ENCODE measurements at regions not wholly inside any gene's neighbourhood (a gene's known extent, or its start where the extent isn't known, plus 50 kb on each side); places are given as distances from the start of the nearest gene placed in this dataset.

DNA sequence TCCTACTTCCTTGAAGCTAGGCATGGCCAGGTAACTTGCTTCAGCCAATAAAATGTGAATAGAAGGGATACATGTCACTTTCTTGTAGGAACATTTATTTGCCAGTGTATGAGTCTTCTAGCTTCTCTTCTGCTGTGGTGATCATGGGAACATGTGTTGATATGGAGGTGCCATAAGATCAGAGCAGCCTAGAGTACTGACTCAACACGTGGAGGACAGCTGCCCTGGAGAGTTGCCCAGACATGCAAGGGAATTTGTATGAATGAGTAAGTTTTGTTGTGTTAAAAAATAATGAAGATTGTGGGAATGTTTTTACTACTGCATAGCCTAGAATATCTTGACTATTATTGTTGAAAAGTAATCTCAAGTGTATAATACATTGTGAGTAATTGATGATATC is 502.3 kb downstream of the NUF2 start:
- DNase-seq, result no peak

DNA sequence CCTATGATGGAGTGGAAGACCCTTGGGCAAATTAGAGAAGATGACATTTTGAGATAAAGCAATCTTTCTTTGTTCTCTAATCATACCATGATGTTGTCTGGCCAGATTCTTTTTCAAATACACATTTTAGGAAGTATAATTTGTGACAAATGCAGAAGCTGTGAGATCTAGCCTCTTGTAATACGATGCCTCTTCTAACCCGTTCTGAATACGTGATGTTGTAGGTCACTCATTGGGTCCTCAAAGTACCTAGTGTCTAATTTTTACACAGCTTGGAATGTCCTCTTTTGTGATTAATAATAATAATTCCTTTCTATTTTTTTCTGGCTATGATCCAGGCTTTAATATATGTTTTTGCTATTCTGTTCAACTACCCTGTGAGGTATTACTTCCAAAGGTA is 502.7 kb downstream of the NUF2 start:
- no peak for DNase-seq

DNA sequence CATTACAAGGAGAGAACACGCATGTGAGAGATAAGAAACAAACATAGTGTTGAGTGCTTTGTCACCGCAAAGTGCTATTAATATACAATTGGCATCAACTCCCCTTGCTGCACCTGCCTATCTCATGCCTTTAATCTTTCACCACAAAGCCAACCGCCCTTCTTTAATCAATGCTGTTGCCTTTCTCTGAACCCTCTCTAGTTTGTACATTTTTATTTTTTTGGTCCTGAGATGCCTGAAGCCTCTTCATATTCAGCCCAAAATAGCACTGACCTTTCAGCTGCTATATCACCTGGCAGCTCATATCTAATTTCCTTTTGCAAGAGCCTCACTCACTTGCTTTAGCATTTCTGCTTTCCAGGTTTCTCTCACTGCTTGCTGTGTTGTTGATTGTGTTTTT is 504.7 kb downstream of the NUF2 start:
- DNase-seq, result no peak

DNA sequence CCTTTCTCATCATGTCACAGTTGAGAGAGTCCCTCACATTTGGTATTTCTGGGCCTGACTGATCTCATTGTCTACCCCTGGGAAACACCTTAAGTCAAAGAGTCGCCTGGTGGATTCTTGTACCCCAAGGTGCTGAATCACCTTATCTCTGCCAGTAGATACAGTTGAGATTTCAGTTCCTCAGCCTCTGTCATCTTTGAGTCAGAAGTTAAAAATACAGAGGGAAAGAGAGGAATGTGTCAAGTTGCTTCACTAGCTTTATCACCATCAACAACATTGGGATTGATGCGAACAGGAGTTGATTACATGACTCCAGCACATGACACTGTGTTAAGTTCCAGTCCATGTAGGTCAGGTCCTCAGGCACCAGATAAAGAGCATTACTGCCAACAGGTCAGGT is 513.0 kb downstream of the NUF2 start:
- no peak for DNase-seq

DNA sequence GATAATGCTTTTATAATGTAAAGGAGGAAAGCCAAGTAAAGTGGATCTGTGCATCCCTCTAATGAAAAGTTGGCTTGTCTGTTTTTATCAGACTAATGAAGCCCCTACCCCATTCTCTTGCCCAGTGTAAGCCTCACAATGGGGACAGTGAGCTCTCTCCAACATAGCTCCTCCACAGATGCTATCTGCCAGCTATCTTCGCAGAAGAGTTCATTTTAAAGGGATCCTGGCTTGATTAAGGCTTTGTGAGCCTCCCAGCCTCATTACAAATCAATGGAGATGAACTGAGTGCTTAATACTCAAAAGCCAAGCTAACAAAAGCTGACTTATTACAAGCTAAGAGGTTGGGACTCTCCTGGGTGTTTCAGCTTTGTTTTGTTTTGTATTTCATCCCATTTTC is 514.7 kb downstream of the NUF2 start:
- DNase-seq, result no peak

DNA sequence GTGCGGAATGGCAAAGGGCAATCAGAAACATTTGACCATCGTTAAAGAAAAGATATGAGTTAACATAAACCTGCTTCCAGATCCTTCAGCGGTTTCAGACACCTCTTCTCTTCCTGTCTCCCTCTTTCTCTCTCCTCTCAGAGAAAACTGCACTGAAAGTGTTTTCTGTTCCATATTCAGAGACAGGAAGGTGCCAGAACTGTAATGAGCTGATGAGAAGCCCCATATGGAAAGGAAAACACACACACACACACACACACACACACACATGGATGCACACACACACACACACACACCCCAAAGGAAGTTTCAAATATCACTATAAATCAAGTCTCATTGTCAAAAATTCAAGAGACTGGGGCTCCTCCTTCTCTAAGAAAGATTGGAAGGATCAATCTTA is 515.5 kb downstream of the NUF2 start:
- no peak for DNase-seq

DNA sequence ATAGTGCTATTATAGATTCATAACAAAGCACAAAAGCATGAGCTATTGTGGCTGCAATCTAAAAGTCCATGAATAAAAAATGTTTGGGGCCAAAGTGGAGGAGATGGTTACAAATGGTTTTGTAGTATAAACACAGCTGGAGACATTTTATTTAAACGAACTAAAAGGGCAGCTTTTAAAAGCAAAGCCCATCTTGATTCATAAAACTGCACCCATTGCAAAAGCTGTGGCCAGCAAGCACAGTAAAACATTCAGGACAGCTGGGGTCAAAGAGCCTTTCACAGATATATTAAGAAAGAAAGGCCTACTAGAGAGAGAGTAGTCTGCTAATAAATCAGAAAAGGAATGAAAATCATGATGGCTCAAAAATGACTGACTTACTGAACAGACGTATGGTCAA is 520.8 kb downstream of the NUF2 start:
- DNase-seq, result no peak

DNA sequence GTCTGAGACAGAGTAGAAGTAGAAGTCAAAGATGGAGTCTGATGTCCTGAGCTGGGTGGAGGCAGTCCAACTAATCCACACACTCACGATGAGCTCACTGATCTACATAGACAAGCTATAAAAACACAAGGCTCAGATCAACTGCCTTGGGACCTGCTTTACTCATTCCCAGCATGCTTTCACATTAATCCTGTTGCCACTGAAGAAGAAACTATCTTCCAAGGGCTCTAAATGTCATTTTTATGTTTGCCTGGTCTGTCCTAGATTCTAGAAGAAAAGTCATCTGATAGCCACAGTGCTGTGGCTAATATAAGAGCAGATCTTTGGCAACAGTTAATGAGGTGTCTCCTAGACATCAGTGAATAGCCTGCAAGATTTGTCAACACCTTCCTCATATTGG is 522.7 kb downstream of the NUF2 start:
- no peak for DNase-seq

DNA sequence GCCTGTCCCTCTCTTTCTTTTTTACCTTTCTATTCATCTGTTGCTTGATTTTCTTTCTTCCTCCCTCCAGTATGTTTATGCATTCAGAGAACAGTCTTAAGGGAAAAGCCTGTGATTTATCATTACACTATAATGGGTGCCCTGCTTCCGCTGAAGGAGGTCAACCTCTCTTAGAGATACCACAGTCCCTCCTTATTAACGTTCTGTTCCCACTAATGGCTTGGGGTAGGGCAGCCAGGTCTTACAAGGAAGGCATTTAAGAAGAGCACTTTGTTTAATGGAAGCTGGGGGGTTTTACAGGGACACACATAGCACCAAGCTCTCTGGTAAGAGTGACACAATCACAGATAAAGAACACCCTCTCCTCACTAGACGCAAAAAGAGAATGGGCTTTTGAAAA is 523.5 kb downstream of the NUF2 start:
- no peak for DNase-seq

DNA sequence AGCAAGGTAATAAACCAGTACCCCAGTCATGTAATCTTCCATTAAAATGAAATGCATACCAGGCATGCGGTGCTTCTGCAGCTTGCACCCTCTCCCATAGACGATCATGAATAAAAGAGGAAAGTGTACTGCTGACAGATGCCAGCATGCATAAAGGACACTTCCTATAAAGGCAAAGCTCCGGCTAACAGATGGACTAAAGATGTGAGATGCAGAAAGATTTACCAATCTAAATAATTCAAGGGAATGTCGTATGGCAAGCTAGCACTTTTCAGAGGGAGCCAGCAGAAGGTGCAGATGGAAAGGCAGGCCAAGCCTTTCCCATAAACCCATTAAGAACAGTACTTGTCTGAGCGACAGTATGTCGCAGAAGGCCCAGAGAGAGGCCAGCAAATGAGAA is 542.0 kb downstream of the NUF2 start:
- DNase-seq, result no peak

DNA sequence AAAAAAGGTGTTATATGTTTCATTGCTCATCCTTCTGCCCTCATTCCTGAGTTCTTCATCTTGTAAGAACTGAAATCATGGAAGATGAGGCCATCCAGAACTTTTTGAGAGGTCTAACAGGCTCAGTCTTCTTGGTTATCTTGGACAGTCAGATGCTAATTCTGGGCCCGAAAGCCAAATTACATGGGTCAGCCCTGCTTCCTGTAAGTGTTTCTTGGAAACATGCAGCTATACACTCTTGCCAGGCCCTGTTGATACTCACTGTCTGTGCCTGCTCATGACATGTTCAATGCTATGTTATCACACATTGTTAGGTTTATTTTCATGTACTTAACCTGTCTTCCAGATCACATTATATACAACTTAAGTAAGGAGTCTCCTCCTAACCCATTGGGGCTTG is 542.5 kb downstream of the NUF2 start:
- DNase-seq, result no peak

DNA sequence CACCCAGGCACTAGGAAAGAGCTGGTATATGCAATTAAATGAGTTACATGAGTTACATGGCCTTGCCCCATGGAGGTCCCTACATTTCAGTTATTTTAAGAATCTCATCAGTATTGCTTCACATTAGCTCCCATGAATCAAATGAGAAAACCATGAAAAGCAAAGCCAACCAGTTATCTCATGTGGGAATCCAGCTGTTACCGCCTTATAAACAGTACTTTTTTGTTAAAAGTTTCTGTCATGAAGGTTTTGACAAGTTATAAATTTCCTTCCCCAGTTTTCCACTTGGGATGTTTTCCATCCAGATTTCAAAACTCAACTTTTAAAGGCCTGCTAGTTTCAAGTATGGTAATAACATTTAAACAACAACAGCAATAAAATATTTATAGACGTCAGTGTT is 544.8 kb downstream of the NUF2 start:
- no peak for DNase-seq

DNA sequence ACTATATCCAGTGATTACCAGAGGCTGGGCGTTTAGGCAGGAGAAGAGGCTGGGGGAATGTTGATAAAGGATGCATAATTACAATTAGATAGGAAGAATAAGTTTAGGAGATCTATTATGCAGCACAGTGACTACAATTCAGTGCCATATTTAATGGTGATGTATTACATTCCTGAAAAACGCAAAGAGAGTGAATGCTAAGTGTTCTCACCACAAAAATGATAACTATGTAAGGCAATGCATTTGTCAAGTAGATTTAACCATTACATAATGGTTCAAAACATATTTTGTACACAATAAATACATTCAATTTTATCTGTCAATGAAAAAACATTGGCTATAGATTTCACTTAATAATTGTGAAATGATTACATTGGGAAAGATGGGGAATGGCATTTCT is 548.9 kb downstream of the NUF2 start:
- DNase-seq, result no peak

DNA sequence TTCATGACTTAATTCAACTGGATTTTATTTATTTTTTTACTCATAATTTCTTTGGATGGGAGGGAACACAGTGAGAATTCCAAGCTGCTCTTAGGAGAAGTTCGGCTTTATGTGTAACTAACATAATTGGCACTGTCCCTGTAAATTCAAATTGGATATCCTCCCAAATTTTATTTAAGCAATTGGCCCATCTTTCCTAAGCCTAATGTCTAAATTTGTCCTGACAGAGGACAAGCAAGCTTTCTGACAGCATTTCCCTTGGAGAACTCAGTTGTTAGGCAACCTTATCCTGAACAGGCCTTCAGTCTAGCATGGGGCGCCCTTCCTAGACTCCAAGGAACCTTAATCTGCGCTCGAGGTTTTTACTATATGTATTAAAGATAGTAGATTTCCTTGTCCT is 550.3 kb downstream of the NUF2 start:
- DNase-seq, result no peak

DNA sequence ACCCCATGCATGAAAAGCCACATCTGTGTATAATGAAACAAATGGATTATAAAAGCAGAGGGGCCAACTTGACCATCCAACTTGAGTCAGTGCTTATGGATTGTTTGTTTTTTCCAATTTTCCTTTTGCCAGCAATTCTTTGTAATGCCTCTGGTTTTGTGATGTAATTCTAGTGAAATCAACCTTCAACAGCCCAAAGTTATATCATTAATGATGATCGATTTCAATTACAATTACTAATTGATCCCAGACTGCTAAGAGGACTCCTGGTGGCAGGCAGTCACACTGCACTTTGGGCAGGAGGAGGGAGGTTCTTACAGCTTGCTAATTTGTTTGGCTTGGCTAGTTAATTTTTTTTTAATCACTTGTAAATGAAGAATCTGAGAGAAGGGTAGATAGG is 552.3 kb downstream of the NUF2 start:
- no peak for DNase-seq

DNA sequence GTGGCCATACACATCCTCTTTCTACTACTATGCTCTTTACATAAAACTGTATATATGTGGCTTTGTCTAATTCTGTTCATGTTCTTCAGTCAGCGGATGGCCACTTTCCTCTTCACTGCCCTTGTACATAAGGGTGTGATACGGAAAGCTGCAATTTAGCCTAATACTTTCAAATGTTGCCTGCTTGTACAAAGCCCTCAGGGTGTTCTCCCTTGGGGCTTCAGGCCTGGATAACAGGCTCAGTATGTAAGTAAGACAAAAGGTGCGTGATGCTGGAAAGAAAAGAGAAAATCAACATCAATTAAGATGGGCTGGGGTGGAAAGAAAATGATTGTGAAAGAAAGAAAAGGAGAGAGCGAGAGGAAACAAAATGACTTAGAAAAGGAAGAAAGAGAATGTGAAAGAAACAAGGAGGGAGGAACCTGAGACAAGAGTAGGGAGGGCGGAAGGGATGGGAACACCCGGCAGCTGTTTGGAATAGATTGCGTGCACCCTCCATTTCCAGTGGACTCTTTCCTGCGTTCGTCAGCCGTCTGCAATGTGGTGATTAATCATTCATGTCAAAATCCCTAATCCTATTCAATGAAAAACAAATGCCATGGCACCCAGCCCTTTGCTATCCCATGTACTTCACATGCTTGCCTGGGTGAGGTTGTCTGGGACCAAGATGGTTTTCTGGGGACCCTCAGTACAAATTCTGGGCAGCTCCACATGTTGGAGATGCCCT is 553.6 kb downstream of the NUF2 start:
- no peak for DNase-seq

DNA sequence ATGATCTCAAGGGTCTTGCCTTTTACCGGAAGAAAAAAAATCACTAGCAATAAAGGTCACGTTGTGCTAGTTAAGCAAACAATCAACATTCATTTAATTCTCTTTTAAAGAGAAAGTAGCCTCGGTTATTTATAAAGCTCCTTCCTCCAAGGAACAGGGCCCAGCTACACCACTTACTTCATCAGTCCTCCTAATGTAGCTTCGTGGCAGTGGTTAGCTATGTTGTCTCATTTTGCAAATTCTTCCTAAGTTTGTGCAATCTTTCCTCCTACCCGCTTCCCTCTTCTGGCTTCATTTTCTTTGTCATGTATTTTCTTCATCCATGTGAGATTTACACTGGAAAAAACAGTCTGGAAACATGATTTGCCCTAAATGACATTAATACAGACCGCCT is 554.2 kb downstream of the NUF2 start:
- DNase-seq, result no peak

DNA sequence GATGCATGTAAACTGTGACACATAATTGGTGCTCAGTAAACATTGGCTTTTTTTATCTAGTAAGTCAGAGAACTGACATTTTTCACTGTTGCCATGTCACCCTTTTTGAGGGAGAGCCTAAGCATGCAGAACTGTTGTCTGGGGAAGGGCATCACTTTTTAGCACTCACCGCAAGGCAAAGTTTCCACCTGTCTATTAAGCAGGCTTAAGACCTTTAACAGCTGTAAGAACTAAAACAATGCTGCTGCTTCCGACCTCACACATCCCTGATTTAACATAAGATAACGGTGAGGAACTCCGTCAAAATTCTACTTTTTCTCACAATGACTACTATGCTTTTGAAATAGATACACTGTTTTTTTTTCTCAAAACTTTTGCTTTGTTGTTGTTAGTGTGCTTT is 554.8 kb downstream of the NUF2 start:
- no peak for DNase-seq

DNA sequence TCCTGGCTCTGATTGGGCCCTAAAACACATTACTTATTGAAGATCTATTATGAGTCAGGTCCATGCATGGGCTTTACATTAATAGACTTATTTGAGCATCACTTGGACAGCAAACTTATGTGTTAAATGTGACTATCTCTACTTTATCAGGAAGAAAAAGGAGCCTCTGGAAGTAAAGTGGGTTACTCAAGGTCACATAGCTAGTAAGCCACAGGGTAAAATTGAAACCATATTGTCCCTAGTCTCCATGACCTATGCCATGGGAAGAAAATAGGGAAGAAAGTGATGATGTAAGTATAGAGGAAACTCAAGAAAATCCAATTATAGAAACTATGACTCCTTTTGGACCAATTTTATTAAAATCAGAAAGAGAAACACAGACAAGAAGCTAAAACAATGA is 555.3 kb downstream of the NUF2 start:
- DNase-seq, result no peak

DNA sequence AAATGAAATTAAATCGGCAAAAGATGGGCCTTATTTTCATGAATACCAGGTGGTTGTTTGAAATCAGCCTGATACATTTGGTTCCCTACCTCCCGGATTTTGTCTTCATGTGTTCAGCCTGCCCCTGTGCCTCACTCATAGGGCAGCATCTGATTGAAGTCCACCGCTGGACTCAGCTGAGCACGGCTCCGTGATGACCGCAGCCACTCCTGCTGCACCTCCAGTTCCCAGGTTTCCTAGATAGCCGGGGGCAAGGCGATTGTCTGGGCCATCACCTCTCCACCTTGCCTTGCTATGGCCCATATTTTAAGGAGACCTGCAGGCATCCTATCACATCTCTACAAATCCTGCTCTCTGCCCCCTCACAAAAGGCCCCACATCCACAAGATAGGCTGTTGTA is 563.8 kb downstream of the NUF2 start:
- DNase-seq, result no peak

DNA sequence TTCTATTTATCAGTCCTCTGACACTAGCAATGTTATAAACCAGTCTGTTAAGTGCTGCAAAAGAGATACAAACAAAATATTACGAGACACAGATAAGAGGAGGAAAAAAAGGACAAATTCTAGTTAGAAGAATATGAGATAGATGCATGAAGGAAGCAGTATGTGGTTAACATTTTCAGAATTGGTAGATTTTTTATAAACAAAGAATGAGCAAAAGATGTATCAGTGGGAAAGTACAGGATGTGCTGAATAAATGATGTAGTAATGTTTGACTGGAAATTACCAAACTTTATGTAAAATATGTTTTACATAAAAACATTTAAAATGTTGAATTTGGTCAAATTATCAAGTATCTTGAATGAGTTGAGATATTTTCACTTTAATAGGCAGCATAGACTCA is 574.2 kb downstream of the NUF2 start:
- no peak for DNase-seq

DNA sequence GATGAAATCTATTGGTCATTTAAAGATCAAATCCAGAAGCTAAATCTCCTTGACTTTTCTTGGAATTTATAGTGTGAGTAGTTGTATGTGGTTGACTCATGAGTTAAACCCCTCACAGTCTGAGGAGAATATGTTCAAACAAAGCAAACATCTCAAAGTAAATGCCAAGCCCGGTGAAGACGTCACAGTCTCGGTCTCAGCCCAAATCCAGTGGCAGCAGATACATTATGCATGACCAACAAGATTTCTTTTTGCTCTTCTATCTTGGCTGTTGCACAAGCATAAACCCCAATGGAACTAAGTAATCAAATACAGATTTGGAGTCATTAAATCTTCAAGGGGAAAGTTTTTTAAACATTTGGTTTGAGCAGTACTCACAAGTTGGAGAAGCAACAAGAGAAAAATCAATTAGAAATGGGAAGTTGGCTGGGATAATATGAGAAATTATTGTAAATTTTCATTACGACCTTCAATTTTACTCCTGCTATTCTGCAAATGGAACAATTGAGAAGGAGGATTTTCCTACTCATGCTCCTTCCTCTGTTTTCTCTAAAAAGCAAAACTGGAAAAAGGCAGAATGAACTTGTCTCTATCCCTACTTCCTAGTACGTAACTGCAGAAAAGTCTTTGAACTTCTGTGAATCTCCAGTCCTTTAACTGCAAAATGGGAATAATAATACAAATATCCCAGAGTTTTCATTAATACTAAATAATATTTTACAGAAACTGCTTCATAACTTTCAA is 575.8 kb downstream of the NUF2 start:
- no peak for DNase-seq

DNA sequence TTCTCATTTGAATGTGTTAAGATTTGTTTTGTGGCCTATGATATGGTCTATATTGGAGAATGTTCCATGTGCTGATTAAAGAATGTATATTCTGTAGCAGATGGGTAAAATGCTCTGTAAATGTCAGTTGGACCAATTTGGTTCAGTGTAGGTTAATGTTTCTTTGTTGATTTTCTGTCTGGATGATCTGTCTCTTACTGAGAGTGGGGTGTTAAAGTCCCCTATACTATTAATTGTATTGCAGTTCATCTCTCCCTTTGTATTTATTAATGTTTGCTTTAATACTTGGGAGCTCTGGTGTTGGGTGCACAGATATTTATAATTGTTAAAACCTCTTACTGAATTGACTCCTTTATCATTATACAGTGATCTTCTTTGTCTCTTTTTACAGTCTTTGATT is 584.5 kb downstream of the NUF2 start:
- DNase-seq, result no peak

DNA sequence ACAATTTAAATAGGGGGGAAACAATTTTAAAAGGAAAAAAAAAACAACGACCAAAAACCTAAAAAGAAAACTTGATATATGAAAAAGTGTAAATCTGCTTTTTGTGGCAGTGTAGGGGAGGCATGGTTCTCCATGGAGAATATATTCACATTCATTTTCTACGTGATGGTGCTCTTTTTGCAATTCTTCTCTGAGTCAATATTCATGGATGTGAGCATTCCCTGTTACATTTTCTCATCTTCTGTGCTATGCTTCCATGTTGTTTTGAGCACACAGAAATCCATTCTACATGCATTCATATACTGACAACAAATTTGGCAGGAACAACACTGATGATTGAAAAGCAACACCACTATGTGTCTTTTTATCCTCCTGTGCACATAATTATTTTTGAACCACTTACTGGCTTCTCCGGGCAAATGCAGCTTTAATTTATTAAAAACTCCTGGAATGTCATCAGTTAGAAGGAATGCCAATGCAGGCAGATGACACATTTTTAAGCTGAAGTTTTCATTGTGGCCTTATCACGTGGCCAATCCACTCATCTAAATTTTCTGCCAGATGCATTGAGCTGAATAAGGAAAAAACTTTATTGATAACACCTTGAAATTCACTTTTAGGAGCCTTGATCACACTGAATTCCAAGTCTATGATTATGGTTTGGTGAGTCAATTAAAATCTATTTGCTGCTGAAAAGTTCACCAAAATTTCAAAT is 590.6 kb downstream of the NUF2 start:
- DNase-seq, result no peak
